Activated T-helper 1 cell treated with anti-CD3 and anti-CD28 coated beads, Interleukin-2, amount 50 U/mL, for 16 hours (primary cell): ENCODE measurements at regions not wholly inside any gene's neighbourhood (a gene's known extent, or its start where the extent isn't known, plus 50 kb on each side); places are given as distances from the start of the nearest gene placed in this dataset.

Experiments used
- DNase-seq, 2 donors: peaks; one replicate each; pipeline ENCODE4 v3.0.0-alpha.2; 2020; ENCODE audit warnings: low read depth in 1 of 2, low spot score in 1 of 2

- no peak for DNase-seq
Observed at GRCh38 chr4:138927072-138927471, 88.5 kb upstream of the NOCT start.

GRCh38 chr4:138925495-138925894 lies 90.1 kb upstream of the NOCT start:
- DNase-seq = no peak

- no peak for DNase-seq
Observed at GRCh38 chr4:138919094-138919936, 96.3 kb upstream of the NOCT start.

GRCh38 chr4:138918169-138918869 lies 97.3 kb upstream of the NOCT start:
- DNase-seq = no peak

GRCh38 chr4:138916763-138917162 lies 98.8 kb upstream of the NOCT start:
- DNase-seq = no peak

- DNase-seq = no peak
Observed at GRCh38 chr4:138915756-138916155, 99.8 kb upstream of the NOCT start.

GRCh38 chr4:138912704-138913340 lies 102.8 kb upstream of the NOCT start:
- no peak for DNase-seq

GRCh38 chr4:138911909-138912703 lies 103.5 kb upstream of the NOCT start:
- no peak for DNase-seq

- DNase-seq = no peak
Observed at GRCh38 chr4:138910914-138911336, 104.7 kb upstream of the NOCT start.

- no peak for DNase-seq
Observed at GRCh38 chr4:138910195-138910913, 105.2 kb upstream of the NOCT start.

- DNase-seq = no peak
Observed at GRCh38 chr4:138909587-138909986, 106.0 kb upstream of the NOCT start.

- no peak for DNase-seq
Observed at GRCh38 chr4:138908134-138908533, 107.4 kb upstream of the NOCT start.

- DNase-seq = no peak
Observed at GRCh38 chr4:138907174-138907573, 108.4 kb upstream of the NOCT start.

- no peak for DNase-seq
Observed at GRCh38 chr4:138904793-138905192, 110.8 kb upstream of the NOCT start.

- no peak for DNase-seq
Observed at GRCh38 chr4:138903185-138903584, 112.4 kb upstream of the NOCT start.

- no peak for DNase-seq
Observed at GRCh38 chr4:138902705-138903104, 112.9 kb upstream of the NOCT start.

GRCh38 chr4:138901177-138901576 lies 114.4 kb upstream of the NOCT start:
- DNase-seq = no peak

GRCh38 chr4:138899999-138900398 lies 115.6 kb upstream of the NOCT start:
- no peak for DNase-seq

GRCh38 chr4:138898282-138898681 lies 117.3 kb upstream of the NOCT start:
- no peak for DNase-seq

GRCh38 chr4:138897811-138898226 lies 117.8 kb upstream of the NOCT start:
- DNase-seq = no peak

- DNase-seq = no peak
Observed at GRCh38 chr4:138894709-138895108, 120.9 kb upstream of the NOCT start.
